Dendritic cell treated with granulocyte-macrophage colony-stimulating factor and Interleukin-4, amounts not matched to agents 40 ng/mL and 50 ng/mL, for 4 days (primary cell): ENCODE measurements at regions not wholly inside any gene's neighbourhood (a gene's known extent, or its start where the extent isn't known, plus 50 kb on each side); places are given as distances from the start of the nearest gene placed in this dataset.

Experiments
- H3K27ac Mint-ChIP-seq: one replicate; pipeline ENCODE4 v1.8.0; 2022; ENCODE audit warnings: mild to moderate bottlenecking, mixed read lengths
- H3K27me3 Mint-ChIP-seq: one replicate; pipeline ENCODE4 v1.8.0; 2022; ENCODE audit warnings: mild to moderate bottlenecking, mixed read lengths
- H3K36me3 Mint-ChIP-seq: one replicate; pipeline ENCODE4 v1.8.0; 2022; ENCODE audit warnings: low read depth, mixed read lengths
- H3K4me1 Mint-ChIP-seq: one replicate; pipeline ENCODE4 v1.8.0; 2022; ENCODE audit warnings: low read depth, mixed read lengths
- H3K4me3 Mint-ChIP-seq: one replicate; pipeline ENCODE4 v1.8.0; 2022; ENCODE audit warnings: mild to moderate bottlenecking, moderate library complexity, mixed read lengths
- H3K9me3 Mint-ChIP-seq: one replicate; pipeline ENCODE4 v1.8.0; 2022; ENCODE audit warnings: mixed read lengths
- intact Hi-C: fragments of 100-400 bp; cut with micrococcal nuclease; formaldehyde crosslinking; loops from one replicate; pipeline ENCODE4 v1.15.0; 2022

GRCh38 chr11:112730591-112730990 is 230.6 kb upstream of the NCAM1 start:
- intact Hi-C loops: no loop called here
- Mint-ChIP-seq H3K36me3 (no peaks in the 10 kb centered on the region), H3K4me1 (peaks cover 19% of the 10 kb centered on the region), H3K27me3 (peaks cover 8% of the 10 kb centered on the region), H3K9me3 (no peaks in the 10 kb centered on the region), H3K27ac (no peak overlapping the region), H3K4me3 (no peak overlapping the region)

- Mint-ChIP-seq H3K27ac (no peak overlapping the region), H3K36me3 (no peaks in the 10 kb centered on the region), H3K27me3 (peaks cover 7% of the 10 kb centered on the region), H3K9me3 (no peaks in the 10 kb centered on the region), H3K4me1 (peaks cover 17% of the 10 kb centered on the region), H3K4me3 (no peak overlapping the region)
- intact Hi-C loops: no loop called here
Observed at GRCh38 chr11:112731538-112731937, 229.7 kb upstream of the NCAM1 start.

- H3K27ac Mint-ChIP-seq: no peak overlapping the region
- H3K4me1 Mint-ChIP-seq: peaks cover 13% of the 10 kb centered on the region
- H3K4me3 Mint-ChIP-seq: no peak overlapping the region
- H3K27me3 Mint-ChIP-seq: peaks cover 4% of the 10 kb centered on the region
- no peaks in the 10 kb centered on the region for H3K9me3 Mint-ChIP-seq
- no peaks in the 10 kb centered on the region for H3K36me3 Mint-ChIP-seq
- intact Hi-C loops: no loop called here
Observed at GRCh38 chr11:112732031-112732430, 229.2 kb upstream of the NCAM1 start.

DNA sequence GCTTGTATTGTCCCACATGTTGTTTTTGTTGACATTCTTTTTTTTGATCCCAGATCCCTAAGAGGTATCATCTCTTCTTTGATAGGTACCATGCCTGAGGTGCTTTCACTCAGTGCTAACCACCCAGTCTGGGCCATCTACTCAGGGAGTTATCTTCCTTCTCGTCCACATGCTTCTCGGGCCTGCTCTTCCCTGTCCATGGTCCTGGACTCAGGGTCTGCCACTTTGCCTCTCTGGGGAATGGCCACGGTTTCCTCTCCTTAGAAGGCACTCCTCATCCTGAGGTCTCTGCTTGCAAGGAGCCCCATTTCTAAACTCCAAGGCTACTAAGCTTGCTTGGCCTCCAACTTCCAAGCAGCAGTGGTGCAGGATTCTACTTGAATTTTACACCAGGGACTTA is 227.0 kb upstream of the NCAM1 start:
- intact Hi-C loops: no loop called here
- no peaks in the 10 kb centered on the region for H3K36me3 Mint-ChIP-seq
- H3K4me1 Mint-ChIP-seq: peaks cover 6% of the 10 kb centered on the region
- peaks cover 5% of the 10 kb centered on the region for H3K27me3 Mint-ChIP-seq
- H3K4me3 Mint-ChIP-seq: no peak overlapping the region
- no peaks in the 10 kb centered on the region for H3K9me3 Mint-ChIP-seq
- no peak overlapping the region for H3K27ac Mint-ChIP-seq

DNA sequence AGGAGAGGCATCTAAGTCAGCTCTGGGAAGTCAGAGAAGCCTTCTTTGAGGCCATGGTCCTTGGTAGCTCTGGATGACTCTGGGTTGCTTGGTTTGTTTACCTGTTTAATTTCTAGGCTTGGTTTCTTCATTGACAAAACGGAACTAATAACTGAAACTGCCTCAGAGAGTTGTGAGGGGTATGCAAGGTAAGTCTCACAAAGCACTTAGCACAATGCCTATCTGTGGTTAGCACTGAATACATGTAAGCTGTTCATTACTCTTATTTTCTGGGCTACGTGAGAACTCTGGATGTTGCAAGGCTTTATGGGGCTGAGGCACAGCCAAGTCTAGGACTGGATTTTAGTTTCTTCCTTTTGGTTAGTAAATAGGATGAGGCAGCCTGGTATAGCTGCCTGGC is 225.8 kb upstream of the NCAM1 start:
- peaks cover 9% of the 10 kb centered on the region for H3K27me3 Mint-ChIP-seq
- no peaks in the 10 kb centered on the region for H3K36me3 Mint-ChIP-seq
- H3K9me3 Mint-ChIP-seq: no peaks in the 10 kb centered on the region
- intact Hi-C loops: no loop called here
- no peak overlapping the region for H3K27ac Mint-ChIP-seq
- H3K4me3 Mint-ChIP-seq: no peak overlapping the region
- peaks cover 6% of the 10 kb centered on the region for H3K4me1 Mint-ChIP-seq

- H3K4me3 Mint-ChIP-seq: no peak overlapping the region
- H3K9me3 Mint-ChIP-seq: no peaks in the 10 kb centered on the region
- intact Hi-C loops: no loop called here
- H3K36me3 Mint-ChIP-seq: no peaks in the 10 kb centered on the region
- no peak overlapping the region for H3K27ac Mint-ChIP-seq
- no peaks in the 10 kb centered on the region for H3K4me1 Mint-ChIP-seq
- peaks cover 11% of the 10 kb centered on the region for H3K27me3 Mint-ChIP-seq
Observed at GRCh38 chr11:112744041-112744440, 217.2 kb upstream of the NCAM1 start.

- H3K4me3 Mint-ChIP-seq: no peak overlapping the region
- H3K9me3 Mint-ChIP-seq: no peaks in the 10 kb centered on the region
- H3K27ac Mint-ChIP-seq: no peak overlapping the region
- no peaks in the 10 kb centered on the region for H3K36me3 Mint-ChIP-seq
- intact Hi-C loops: no loop called here
- H3K27me3 Mint-ChIP-seq: peaks cover 8% of the 10 kb centered on the region
- H3K4me1 Mint-ChIP-seq: no peaks in the 10 kb centered on the region
Observed at GRCh38 chr11:112745973-112746372, 215.2 kb upstream of the NCAM1 start.

DNA sequence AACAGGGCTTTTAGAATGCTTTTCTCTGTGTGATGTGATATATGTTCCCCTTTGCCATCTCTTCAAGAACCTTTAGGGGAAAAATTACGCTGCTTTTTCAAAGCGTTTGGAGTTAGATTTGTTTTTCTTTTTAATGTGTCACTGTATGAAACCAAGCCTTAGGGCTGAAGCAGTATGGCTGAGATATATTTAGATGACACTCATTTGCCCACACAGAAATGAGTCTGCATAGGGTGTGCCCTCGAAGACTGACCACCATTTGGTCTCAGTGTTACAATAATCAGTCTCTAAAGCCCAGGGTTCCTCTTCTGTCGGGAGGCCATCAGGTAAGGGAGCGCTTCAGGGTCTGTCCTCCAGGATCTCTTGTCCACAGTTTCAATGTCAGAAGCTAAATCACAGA is 213.0 kb upstream of the NCAM1 start:
- Mint-ChIP-seq H3K36me3 (no peaks in the 10 kb centered on the region), H3K27ac (no peak overlapping the region), H3K9me3 (no peaks in the 10 kb centered on the region), H3K27me3 (peaks cover 4% of the 10 kb centered on the region), H3K4me3 (no peak overlapping the region), H3K4me1 (no peaks in the 10 kb centered on the region)
- intact Hi-C loops: no loop called here

GRCh38 chr11:112748713-112749543 is 212.3 kb upstream of the NCAM1 start:
- H3K36me3 Mint-ChIP-seq: no peaks in the 10 kb centered on the region
- intact Hi-C loops: no loop called here
- no peak overlapping the region for H3K4me3 Mint-ChIP-seq
- no peaks in the 10 kb centered on the region for H3K9me3 Mint-ChIP-seq
- peaks cover 4% of the 10 kb centered on the region for H3K27me3 Mint-ChIP-seq
- no peaks in the 10 kb centered on the region for H3K4me1 Mint-ChIP-seq
- no peak overlapping the region for H3K27ac Mint-ChIP-seq

DNA sequence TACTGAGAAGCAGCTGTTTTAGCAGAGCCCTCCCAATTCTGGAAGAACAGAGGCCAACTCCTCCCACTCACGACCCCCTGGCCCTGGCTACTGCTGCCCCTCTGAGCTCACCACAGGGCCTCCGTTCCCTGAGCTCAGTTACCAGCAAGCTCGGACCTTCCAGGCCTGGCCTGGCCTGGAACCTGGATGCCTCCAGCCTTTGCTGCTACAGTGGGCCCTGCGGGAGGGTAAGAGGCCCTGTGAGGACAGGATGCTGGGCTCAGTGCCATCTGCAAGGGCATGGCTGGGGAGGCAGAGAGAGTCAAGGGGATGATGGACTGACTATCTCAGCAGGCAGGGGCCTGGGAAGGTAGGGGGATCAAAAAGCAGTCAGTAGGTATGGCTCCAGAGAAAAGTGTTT is 209.9 kb upstream of the NCAM1 start:
- H3K27me3 Mint-ChIP-seq: peaks cover 5% of the 10 kb centered on the region
- H3K9me3 Mint-ChIP-seq: no peaks in the 10 kb centered on the region
- intact Hi-C loops: no loop called here
- no peak overlapping the region for H3K27ac Mint-ChIP-seq
- H3K4me3 Mint-ChIP-seq: no peak overlapping the region
- H3K4me1 Mint-ChIP-seq: no peaks in the 10 kb centered on the region
- H3K36me3 Mint-ChIP-seq: no peaks in the 10 kb centered on the region

- Mint-ChIP-seq H3K9me3 (no peaks in the 10 kb centered on the region), H3K36me3 (no peaks in the 10 kb centered on the region), H3K4me3 (no peak overlapping the region), H3K4me1 (no peaks in the 10 kb centered on the region), H3K27me3 (peaks cover 5% of the 10 kb centered on the region), H3K27ac (no peak overlapping the region)
- intact Hi-C loops: no loop called here
Observed at GRCh38 chr11:112751772-112752171, 209.4 kb upstream of the NCAM1 start.

DNA sequence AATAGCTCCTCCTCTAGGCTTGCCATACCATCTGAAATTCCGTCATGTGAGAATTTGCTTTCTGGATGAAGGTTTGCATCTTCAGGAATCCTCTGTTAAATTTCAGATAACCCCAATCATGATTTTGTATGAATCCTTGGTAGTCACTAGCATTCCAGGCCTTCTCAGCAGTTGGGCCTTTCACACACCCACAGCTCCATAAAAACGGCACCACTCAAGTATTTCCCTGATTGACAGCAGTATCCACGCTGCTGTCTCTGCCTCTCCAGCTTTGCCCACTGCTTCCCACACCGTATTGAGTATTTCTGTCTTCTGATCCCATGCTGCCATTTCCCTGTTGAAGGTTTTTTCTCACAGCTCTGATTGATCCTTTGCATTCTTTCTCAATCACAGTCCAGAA is 208.7 kb upstream of the NCAM1 start:
- no peaks in the 10 kb centered on the region for H3K9me3 Mint-ChIP-seq
- peaks cover 5% of the 10 kb centered on the region for H3K27me3 Mint-ChIP-seq
- no peaks in the 10 kb centered on the region for H3K4me1 Mint-ChIP-seq
- no peak overlapping the region for H3K4me3 Mint-ChIP-seq
- H3K36me3 Mint-ChIP-seq: no peaks in the 10 kb centered on the region
- no peak overlapping the region for H3K27ac Mint-ChIP-seq
- intact Hi-C loops: no loop called here

- Mint-ChIP-seq H3K27me3 (peaks cover 4% of the 10 kb centered on the region), H3K4me3 (no peak overlapping the region), H3K36me3 (no peaks in the 10 kb centered on the region), H3K4me1 (no peaks in the 10 kb centered on the region), H3K9me3 (no peaks in the 10 kb centered on the region), H3K27ac (no peak overlapping the region)
- intact Hi-C loops: no loop called here
Observed at GRCh38 chr11:112753706-112754105, 207.5 kb upstream of the NCAM1 start.

DNA sequence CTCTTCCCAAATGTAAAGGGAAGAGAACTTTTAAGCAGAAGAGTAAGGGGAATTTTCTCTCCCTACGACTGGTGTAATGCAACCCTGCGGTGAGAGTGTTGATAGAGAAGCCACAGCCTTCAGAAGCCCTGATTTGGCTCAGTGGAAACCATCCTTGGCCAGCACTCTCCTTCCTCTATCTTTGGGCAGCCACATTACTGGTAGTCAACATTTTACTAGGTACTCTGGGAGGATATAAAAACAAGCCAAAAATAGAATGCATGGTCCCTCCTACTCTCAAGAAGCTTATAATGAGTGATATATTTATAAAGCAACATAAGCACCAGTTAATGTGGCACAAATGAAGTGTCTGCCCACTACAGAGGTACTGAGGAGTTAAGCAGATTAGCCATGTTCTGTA is 201.8 kb upstream of the NCAM1 start:
- Mint-ChIP-seq H3K36me3 (no peaks in the 10 kb centered on the region), H3K4me1 (no peaks in the 10 kb centered on the region), H3K9me3 (no peaks in the 10 kb centered on the region), H3K27ac (no peak overlapping the region), H3K4me3 (no peak overlapping the region), H3K27me3 (peaks cover 2% of the 10 kb centered on the region)
- intact Hi-C loops: no loop called here

GRCh38 chr11:112760396-112761059 is 200.7 kb upstream of the NCAM1 start:
- Mint-ChIP-seq H3K4me1 (no peaks in the 10 kb centered on the region), H3K9me3 (no peaks in the 10 kb centered on the region)

More at GRCh38 chr11:112760396-112761059, 200.7 kb upstream of the NCAM1 start:
- H3K27ac Mint-ChIP-seq: no peak overlapping the region
- no peaks in the 10 kb centered on the region for H3K36me3 Mint-ChIP-seq
- intact Hi-C loops: no loop called here
- no peak overlapping the region for H3K4me3 Mint-ChIP-seq
- peaks cover 2% of the 10 kb centered on the region for H3K27me3 Mint-ChIP-seq
